K562 (cell line): ENCODE measurements at regions not wholly inside any gene's neighbourhood (a gene's known extent, or its start where the extent isn't known, plus 50 kb on each side); places are given as distances from the start of the nearest gene placed in this dataset.

Experiments
- CHCHD3 ChIP-seq: fragments of 250-450 bp; sonication (Bioruptor Pico); IDR thresholded peaks from 2 replicates; pipeline ENCODE4 v2.1.2; 2022; ENCODE audit warnings: mild to moderate bottlenecking
- COPS2 ChIP-seq: fragments of 450-650 bp; conservative IDR thresholded peaks from 2 replicates; pipeline ENCODE4 v1.6.1; 2016; ENCODE audit warnings: mild to moderate bottlenecking, moderate library complexity
- DNMT1 ChIP-seq: fragments of 450-650 bp; IDR thresholded peaks from 2 replicates; pipeline ENCODE4 v1.6.1; 2016; ENCODE audit warnings: antibody characterized with exemption, mild to moderate bottlenecking
- FOSL1 ChIP-seq: fragments of 200-800 bp; sonication (Bioruptor generic); conservative IDR thresholded peaks from 2 replicates; pipeline ENCODE4 v1.6.1; 2016; ENCODE audit warnings: missing genetic modification characterization, missing compliant biosample characterization
- HNRNPK ChIP-seq: fragments of 200-400 bp; formaldehyde crosslinking; IDR thresholded peaks from one replicate; pipeline ENCODE4 v1.6.1; 2018; ENCODE audit warnings: mild to moderate bottlenecking, low read depth, low read length; ENCODE audit not compliant: poor library complexity, severe bottlenecking
- KAT2B ChIP-seq: IDR thresholded peaks from one replicate; pipeline ENCODE4 v1.6.1; 2012; ENCODE audit warnings: low read depth, mild to moderate bottlenecking, control low read depth, inconsistent platforms, low read length, moderate library complexity
- KDM5B ChIP-seq: fragments of 200-600 bp; sonication (generic); IDR thresholded peaks from 2 replicates; pipeline ENCODE4 v1.6.1; 2012; ENCODE audit warnings: low read depth, mild to moderate bottlenecking, moderate library complexity, low read length, control low read depth, inconsistent platforms; ENCODE audit not compliant: insufficient replicate concordance
- KLF10 ChIP-seq: fragments of 250-450 bp; sonication (Bioruptor Pico); IDR thresholded peaks from 2 replicates; pipeline ENCODE4 v1.6.1; 2021; ENCODE audit warnings: matching md5 sums
- KLF6 ChIP-seq: fragments of 250-450 bp; sonication (Bioruptor Pico); IDR thresholded peaks from 2 replicates; pipeline ENCODE4 v1.4.0; 2020; ENCODE audit warnings: mild to moderate bottlenecking, moderate library complexity, borderline replicate concordance
- LARP7 ChIP-seq: fragments of 450-650 bp; IDR thresholded peaks from 2 replicates; pipeline ENCODE4 v1.6.1; 2016
- MXI1 ChIP-seq: IDR thresholded peaks from 2 replicates; pipeline ENCODE4 v1.6.1; 2011; ENCODE audit warnings: low read depth, mild to moderate bottlenecking, improper control_type of control experiment, low read length
- NCOA6 ChIP-seq: fragments of 450-650 bp; IDR thresholded peaks from 2 replicates; pipeline ENCODE4 v1.6.1; 2017; ENCODE audit warnings: mild to moderate bottlenecking
- NR3C1 ChIP-seq: sonication (generic); formaldehyde crosslinking; IDR thresholded peaks from 2 replicates; pipeline ENCODE4 v1.8.1; 2022; ENCODE audit warnings: missing genetic modification reagents
- RBFOX2 ChIP-seq: fragments of 200-400 bp; formaldehyde crosslinking; IDR thresholded peaks from 2 replicates; pipeline ENCODE4 v1.6.1; 2017; ENCODE audit warnings: low read depth, mild to moderate bottlenecking, low read length, moderate library complexity
- U2AF1 ChIP-seq: fragments of 200-400 bp; formaldehyde crosslinking; optimal IDR thresholded peaks from 2 replicates; pipeline ENCODE3; 2017; ENCODE audit warnings: mild to moderate bottlenecking, low read depth, low read length, moderate library complexity
- ZFX ChIP-seq: sonication (generic); formaldehyde crosslinking; IDR thresholded peaks from 2 replicates; pipeline ENCODE4 v1.8.0; 2022; ENCODE audit warnings: mild to moderate bottlenecking, missing genetic modification reagents, moderate library complexity
- ZNF165 ChIP-seq: fragments of 250-450 bp; sonication (Bioruptor Pico); IDR thresholded peaks from 2 replicates; pipeline ENCODE4 v1.4.0; 2020; ENCODE audit warnings: borderline replicate concordance
- ZSCAN32 ChIP-seq: fragments of 450-650 bp; formaldehyde crosslinking; IDR thresholded peaks from 2 replicates; pipeline ENCODE4 v1.4.0; 2020; ENCODE audit warnings: mild to moderate bottlenecking, moderate library complexity
- TF ChIP-seq, protein P1 (sequence below): fragments of 450-650 bp; IDR thresholded peaks from 2 replicates; pipeline ENCODE4 v1.6.1; 2016; ENCODE audit warnings: mild to moderate bottlenecking, moderate library complexity

DNA sequence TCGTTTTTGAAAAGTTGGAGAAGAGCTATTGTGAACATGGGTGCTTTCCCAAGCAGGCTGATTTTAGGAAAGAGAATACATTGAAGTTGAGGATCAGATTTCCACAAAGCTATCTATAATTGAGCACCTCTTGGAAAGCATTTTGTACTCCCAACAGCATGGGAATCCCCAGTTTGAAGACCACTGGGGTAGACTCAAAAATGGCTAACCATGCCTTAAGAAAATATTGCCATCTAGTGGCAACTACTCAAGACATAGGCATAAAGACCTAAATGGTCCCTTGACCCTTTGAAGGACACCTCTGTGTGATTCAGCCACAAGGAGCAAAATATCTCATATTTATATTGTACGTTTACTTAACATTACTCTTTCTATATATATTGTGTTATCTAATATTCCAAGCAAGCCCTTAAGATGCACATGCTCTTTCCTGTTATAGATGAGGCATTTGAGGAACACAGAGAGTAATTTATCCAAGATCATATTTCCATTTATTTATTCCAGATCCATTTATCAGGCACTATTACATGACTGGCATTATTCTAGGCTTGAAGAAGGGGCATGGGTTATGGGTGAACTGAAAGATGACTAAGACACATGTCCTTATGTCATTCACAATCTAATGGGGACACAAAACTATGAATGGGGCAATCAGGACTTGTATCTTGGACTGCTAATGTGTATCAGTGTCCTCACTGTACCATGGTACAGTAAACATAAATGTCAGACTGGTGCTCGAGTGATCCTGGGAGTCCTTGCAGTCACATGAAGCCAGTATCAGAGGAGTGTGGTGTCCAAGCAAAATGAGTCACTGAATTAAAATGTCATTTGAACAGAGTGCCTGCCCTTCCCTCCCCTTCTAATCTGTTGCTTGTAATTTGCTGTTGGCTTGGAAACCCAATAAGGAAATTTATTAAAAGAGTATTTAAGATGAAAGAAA is 121.0 kb upstream of the XPO1 start (continued):
- no peak for TF ChIP-seq KAT2B
- TF ChIP-seq HNRNPK: no peak
- no peak for TF ChIP-seq LARP7
- no peak for TF ChIP-seq DNMT1
- peak; percentile 25; the same call in 1 of the 2 replicates for TF ChIP-seq FOSL1
- no peak for TF ChIP-seq ZNF165 (CRISPR knock-in tag)
- no peak for TF ChIP-seq MXI1
- no peak for TF ChIP-seq ZSCAN32 (CRISPR knock-in tag)
- no peak for TF ChIP-seq NCOA6
- TF ChIP-seq, protein P1, sequence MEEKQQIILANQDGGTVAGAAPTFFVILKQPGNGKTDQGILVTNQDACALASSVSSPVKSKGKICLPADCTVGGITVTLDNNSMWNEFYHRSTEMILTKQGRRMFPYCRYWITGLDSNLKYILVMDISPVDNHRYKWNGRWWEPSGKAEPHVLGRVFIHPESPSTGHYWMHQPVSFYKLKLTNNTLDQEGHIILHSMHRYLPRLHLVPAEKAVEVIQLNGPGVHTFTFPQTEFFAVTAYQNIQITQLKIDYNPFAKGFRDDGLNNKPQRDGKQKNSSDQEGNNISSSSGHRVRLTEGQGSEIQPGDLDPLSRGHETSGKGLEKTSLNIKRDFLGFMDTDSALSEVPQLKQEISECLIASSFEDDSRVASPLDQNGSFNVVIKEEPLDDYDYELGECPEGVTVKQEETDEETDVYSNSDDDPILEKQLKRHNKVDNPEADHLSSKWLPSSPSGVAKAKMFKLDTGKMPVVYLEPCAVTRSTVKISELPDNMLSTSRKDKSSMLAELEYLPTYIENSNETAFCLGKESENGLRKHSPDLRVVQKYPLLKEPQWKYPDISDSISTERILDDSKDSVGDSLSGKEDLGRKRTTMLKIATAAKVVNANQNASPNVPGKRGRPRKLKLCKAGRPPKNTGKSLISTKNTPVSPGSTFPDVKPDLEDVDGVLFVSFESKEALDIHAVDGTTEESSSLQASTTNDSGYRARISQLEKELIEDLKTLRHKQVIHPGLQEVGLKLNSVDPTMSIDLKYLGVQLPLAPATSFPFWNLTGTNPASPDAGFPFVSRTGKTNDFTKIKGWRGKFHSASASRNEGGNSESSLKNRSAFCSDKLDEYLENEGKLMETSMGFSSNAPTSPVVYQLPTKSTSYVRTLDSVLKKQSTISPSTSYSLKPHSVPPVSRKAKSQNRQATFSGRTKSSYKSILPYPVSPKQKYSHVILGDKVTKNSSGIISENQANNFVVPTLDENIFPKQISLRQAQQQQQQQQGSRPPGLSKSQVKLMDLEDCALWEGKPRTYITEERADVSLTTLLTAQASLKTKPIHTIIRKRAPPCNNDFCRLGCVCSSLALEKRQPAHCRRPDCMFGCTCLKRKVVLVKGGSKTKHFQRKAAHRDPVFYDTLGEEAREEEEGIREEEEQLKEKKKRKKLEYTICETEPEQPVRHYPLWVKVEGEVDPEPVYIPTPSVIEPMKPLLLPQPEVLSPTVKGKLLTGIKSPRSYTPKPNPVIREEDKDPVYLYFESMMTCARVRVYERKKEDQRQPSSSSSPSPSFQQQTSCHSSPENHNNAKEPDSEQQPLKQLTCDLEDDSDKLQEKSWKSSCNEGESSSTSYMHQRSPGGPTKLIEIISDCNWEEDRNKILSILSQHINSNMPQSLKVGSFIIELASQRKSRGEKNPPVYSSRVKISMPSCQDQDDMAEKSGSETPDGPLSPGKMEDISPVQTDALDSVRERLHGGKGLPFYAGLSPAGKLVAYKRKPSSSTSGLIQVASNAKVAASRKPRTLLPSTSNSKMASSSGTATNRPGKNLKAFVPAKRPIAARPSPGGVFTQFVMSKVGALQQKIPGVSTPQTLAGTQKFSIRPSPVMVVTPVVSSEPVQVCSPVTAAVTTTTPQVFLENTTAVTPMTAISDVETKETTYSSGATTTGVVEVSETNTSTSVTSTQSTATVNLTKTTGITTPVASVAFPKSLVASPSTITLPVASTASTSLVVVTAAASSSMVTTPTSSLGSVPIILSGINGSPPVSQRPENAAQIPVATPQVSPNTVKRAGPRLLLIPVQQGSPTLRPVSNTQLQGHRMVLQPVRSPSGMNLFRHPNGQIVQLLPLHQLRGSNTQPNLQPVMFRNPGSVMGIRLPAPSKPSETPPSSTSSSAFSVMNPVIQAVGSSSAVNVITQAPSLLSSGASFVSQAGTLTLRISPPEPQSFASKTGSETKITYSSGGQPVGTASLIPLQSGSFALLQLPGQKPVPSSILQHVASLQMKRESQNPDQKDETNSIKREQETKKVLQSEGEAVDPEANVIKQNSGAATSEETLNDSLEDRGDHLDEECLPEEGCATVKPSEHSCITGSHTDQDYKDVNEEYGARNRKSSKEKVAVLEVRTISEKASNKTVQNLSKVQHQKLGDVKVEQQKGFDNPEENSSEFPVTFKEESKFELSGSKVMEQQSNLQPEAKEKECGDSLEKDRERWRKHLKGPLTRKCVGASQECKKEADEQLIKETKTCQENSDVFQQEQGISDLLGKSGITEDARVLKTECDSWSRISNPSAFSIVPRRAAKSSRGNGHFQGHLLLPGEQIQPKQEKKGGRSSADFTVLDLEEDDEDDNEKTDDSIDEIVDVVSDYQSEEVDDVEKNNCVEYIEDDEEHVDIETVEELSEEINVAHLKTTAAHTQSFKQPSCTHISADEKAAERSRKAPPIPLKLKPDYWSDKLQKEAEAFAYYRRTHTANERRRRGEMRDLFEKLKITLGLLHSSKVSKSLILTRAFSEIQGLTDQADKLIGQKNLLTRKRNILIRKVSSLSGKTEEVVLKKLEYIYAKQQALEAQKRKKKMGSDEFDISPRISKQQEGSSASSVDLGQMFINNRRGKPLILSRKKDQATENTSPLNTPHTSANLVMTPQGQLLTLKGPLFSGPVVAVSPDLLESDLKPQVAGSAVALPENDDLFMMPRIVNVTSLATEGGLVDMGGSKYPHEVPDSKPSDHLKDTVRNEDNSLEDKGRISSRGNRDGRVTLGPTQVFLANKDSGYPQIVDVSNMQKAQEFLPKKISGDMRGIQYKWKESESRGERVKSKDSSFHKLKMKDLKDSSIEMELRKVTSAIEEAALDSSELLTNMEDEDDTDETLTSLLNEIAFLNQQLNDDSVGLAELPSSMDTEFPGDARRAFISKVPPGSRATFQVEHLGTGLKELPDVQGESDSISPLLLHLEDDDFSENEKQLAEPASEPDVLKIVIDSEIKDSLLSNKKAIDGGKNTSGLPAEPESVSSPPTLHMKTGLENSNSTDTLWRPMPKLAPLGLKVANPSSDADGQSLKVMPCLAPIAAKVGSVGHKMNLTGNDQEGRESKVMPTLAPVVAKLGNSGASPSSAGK: no peak
- no peak for TF ChIP-seq KLF10 (CRISPR knock-in tag)
- TF ChIP-seq ZFX (CRISPR knock-in tag): no peak
- TF ChIP-seq KLF6 (CRISPR knock-in tag): no peak
- no peak for TF ChIP-seq COPS2
- TF ChIP-seq RBFOX2: no peak
- no peak for TF ChIP-seq KDM5B
- TF ChIP-seq U2AF1: no peak
- TF ChIP-seq CHCHD3 (CRISPR knock-in tag): no peak
- TF ChIP-seq NR3C1 (CRISPR knock-in tag): no peak
